ENCODE measurements at regions not wholly inside any gene's neighbourhood (a gene's known extent, or its start where the extent isn't known, plus 50 kb on each side); places are given as distances from the start of the nearest gene placed in this dataset.

DNA sequence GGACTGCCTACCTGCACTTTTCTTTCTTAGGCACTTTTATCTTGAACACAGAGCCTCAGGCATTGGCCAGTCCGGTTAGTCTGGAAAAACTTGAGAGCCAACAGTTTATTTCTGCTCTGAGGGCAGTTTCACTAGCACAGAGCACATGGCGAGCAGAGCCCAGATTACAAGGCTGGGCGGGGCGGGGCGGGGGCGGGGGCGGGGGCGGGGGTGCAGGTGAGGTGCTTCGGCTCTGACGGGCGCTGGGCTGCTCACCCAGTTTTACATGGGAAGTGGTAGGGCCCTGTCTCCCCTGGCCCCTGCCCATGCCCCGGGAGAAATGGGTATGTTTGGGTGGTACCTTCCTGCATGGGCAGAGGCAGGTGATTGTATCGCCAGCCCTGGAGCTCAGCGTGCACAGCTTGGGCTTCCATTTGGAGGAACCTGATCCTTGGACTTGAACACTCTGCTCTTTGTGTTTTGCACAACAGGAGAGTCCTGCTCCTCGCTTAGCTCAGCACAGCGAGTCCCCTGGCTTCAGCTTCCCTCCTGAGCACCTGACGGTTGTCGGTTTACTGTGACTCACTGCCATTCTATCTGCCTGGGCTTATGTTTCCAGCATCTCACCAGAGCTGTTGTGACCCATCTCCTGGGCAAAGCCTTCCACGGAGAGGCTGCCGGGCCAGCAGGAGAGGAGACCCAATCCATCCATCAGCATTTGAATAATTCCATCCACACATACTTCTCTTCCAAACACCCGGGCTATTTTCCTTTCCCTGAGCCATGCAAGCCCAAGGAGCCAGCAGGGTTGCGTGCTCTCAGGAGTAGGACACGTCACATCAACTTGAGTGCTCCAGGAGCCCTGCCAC, 108.5 kb downstream of the ARF6 start:
- H3K27ac ChIP-seq: peak overlapping the region; percentile 91
- TF ChIP-seq, protein P1, sequence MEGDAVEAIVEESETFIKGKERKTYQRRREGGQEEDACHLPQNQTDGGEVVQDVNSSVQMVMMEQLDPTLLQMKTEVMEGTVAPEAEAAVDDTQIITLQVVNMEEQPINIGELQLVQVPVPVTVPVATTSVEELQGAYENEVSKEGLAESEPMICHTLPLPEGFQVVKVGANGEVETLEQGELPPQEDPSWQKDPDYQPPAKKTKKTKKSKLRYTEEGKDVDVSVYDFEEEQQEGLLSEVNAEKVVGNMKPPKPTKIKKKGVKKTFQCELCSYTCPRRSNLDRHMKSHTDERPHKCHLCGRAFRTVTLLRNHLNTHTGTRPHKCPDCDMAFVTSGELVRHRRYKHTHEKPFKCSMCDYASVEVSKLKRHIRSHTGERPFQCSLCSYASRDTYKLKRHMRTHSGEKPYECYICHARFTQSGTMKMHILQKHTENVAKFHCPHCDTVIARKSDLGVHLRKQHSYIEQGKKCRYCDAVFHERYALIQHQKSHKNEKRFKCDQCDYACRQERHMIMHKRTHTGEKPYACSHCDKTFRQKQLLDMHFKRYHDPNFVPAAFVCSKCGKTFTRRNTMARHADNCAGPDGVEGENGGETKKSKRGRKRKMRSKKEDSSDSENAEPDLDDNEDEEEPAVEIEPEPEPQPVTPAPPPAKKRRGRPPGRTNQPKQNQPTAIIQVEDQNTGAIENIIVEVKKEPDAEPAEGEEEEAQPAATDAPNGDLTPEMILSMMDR (conservative IDR thresholded peaks at IDR 0.05): no peak

DNA sequence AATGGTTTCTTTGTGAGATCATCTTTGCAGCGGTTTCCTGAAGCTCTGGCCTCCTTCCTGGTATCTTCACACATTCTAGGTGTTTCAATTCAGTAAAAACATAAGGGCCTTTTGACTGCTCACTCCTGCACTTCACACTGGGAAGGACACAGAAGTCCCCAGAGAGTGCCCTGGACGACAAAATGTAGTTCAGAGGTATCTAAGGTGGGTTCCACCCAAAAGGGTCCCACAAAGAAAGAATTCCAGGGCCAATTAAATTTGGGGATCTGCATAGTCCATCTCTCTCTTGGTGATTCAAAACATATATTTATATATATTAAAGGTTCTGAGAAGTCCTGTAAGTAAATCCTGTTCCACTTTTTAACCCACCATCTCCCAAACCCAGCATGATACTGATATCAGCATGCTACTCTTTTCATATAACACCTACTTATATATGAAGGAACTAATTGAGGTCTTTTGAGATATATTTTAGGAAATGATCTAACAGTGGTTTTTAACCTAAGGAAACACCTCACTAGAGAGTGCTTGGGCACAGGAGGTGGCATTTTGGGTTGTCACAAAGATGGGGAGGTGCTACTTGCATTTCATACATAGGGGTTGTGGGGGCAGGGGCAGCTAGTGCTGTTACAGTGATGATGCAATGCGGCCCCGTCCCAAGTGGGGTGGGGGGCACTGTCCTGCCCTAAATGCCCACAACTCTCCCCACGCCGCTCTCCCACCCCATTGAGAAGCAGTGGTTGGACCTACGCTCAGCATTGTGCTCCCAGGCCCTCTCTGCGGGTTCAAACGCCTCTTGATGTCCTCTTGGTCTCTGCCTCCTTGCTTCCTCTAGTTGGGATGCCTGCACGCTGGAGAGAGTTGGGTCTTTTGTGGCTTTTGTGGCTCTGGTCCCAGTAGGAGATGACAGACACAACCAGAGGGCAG, 109.4 kb downstream of the ARF6 start:
- TF ChIP-seq, protein P1 (conservative IDR thresholded peaks at IDR 0.05): no peak
- H3K27ac ChIP-seq: peak overlapping the region; percentile 91

DNA sequence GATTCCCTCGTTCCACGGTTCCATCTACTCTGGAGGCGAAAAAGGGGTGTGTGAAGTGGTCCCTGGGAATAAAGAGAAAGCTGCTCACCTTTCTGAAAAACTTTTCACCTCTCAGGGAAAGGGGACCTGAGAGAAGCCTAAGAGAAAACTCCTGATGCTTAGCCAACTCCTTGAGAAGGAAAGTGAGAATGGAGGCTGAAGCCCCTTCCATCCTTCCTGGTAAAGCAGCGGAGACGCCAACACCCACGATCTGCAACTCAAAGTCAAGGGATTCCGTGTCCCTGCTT, 110.0 kb downstream of the ARF6 start:
- H3K27ac ChIP-seq: peak overlapping the region; percentile 91
- TF ChIP-seq, protein P1 (conservative IDR thresholded peaks at IDR 0.05): no peak

DNA sequence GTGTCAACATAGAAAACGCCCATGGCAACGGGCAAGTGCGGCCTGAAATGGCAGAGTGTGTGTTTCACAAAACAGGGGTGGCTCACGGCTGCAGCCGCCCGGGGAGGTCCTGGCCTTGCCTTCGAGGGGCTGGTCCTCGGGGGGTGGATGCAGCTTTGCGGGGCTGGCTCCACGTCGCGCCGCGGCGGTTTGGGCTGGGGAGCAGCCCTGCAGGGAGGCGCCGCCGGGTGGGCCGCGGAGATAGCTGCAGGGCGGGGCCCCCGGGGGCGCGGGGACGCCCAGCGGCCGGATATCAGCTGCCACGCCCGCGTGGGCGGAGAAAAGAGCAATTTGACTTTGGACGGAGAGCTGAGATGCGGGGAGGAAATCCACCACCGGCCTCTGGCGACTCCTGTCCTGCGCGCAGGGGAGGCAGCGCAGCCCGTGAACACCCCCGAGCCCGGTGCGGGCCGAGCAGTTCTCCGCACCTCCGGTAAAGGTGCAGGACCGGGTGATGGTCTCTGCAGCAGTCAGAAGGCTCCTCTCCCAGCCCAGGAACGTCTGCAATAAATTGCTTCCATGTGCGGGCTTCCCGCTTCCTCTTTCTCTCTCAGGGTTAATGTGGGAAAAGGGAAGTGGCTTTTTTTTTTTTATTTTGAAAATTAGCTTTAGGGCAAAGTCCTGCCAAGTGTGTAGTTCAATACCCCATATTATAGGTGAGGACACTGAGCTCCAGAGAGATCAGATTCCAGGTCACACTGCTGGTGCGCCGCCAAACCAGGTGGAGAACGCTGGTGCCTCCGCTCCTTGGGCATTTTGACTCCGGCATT, 110.5 kb downstream of the ARF6 start:
- TF ChIP-seq, protein P1 (conservative IDR thresholded peaks at IDR 0.05): peak; percentile 25; the same call in 1 of the 2 replicates
- peak overlapping the region; percentile 91 for H3K27ac ChIP-seq

DNA sequence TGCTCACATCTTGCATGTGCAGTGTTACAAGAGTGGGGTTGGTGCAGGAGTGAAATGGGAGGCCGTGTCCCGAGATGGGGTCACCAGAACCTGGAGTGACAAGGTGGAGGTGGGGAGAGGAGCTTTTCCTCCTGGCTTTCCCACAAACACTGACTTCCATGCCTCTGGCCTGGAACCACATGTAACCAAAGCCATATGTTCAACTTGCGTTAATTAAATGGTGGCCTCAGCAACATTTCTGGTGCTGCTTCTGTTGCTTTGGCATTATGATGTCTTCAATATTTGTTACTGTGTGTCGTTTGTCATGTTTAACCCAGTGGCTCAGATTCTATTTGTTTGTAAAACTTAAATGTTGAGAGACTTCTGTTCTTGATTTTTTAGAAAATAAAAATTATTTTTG, 110.2 kb downstream of the VCPKMT start:
- TF ChIP-seq, protein P1 (conservative IDR thresholded peaks at IDR 0.05): no peak
- no peak overlapping the region for H3K27ac ChIP-seq

DNA sequence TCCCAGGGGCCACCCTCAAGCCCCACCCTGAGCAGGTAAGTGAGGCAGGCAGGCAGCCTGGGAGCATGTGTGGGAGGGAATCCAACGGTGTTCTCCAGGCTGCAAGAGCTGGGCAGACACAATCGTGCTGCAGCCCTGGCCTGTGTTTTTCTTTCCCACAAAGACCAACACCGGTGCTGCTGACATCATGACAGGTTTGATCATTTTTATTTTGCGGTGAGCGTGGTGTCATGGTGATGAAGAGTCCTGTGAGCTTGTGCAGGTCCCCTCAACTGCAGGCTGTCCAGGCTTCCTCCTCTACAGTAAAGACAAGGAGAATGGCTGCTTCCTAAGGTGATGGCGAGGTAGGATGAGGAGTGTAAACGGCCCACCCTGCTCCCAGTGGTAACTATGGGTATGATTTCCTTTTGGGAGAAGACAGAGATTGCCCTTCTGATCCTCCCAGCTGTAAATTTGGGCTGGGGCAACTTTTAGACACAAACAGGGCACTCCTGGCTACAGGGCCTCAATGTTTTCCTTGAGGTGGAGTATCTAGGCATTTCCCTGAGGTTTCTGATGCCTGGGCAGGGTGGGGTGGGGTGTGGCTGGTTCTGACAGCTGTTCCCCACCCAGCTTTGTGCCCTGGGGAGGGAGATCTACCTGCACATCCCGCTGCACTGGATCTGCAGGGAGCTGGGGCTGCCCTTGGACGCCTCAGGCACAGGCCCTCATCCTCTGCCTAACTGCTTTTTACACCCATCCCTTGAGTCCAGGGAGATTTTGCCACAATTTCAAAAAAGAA, 109.1 kb downstream of the VCPKMT start:
- TF ChIP-seq, protein P1 (conservative IDR thresholded peaks at IDR 0.05): no peak
- no peak overlapping the region for H3K27ac ChIP-seq
